ENCODE measurements at regions not wholly inside any gene's neighbourhood (a gene's known extent, or its start where the extent isn't known, plus 50 kb on each side); places are given as distances from the start of the nearest gene placed in this dataset.
"Not testable (repeated sequence)": the region's sequence is repeated elsewhere in the genome, so short reads cannot be mapped to it uniquely, and the experiment has no call there.

GRCh38 chr6:3970097-3970496 is 108.8 kb downstream of the FAM217A start:
- Histone ChIP-seq H3K27me3 (no peaks in the 10 kb centered on the region), H3K9me3 (no peaks in the 10 kb centered on the region), H3K27ac (no peak overlapping the region), H3K36me3 (peaks cover 0 to 4% of the 10 kb centered on the region in 2 donors), H3K4me1 (no peaks in the 10 kb centered on the region), H3K4me3 (no peak overlapping the region)
- DNase-seq (ENCODE audit: extremely low spot score in 2 of 2), result no peak
- TF ChIP-seq POLR2AphosphoS5 (IDR thresholded peaks at IDR 0.05; ENCODE audit: insufficient read depth in 1 of 2, low read depth in 1 of 2) (no peak), CTCF (IDR thresholded peaks at IDR 0.05) (no peak), POLR2A (IDR thresholded peaks at IDR 0.05) (no peak)
- intact Hi-C loops (cut with DNase I), result no loop called here

- H3K4me1 ChIP-seq; H3K4me3 ChIP-seq; H3K36me3 ChIP-seq; intact Hi-C loops (cut with DNase I); DNase-seq (ENCODE audit: extremely low spot score in 2 of 2); H3K27me3 ChIP-seq; H3K9me3 ChIP-seq; H3K27ac ChIP-seq: not testable (repeated sequence)
Observed at GRCh38 chr6:3973152-3973551, 105.8 kb downstream of the FAM217A start.

GRCh38 chr6:3977875-3978711 is 100.8 kb downstream of the FAM217A start:
- DNase-seq (ENCODE audit: extremely low spot score in 2 of 2), result no peak
- TF ChIP-seq POLR2A (IDR thresholded peaks at IDR 0.05) (no peak), POLR2AphosphoS5 (IDR thresholded peaks at IDR 0.05; ENCODE audit: insufficient read depth in 1 of 2, low read depth in 1 of 2) (no peak), CTCF (IDR thresholded peaks at IDR 0.05) (peak in 2 of 3 experiments; percentile 41 to 59)
- Histone ChIP-seq H3K9me3 (no peaks in the 10 kb centered on the region), H3K4me3 (no peak overlapping the region), H3K36me3 (no peaks in the 10 kb centered on the region), H3K27ac (no peak overlapping the region), H3K4me1 (no peaks in the 10 kb centered on the region), H3K27me3 (no peaks in the 10 kb centered on the region)
- intact Hi-C loops (cut with DNase I), result no loop called here

- H3K27me3 ChIP-seq; H3K36me3 ChIP-seq; H3K4me1 ChIP-seq; H3K27ac ChIP-seq; H3K9me3 ChIP-seq; intact Hi-C loops (cut with DNase I); H3K4me3 ChIP-seq; DNase-seq (ENCODE audit: extremely low spot score in 2 of 2): not testable (repeated sequence)
Observed at GRCh38 chr6:3978966-3979365, 100.0 kb downstream of the FAM217A start.

GRCh38 chr6:3981917-3982316 is 97.0 kb downstream of the FAM217A start:
- no peaks in the 10 kb centered on the region for H3K4me1 ChIP-seq
- intact Hi-C loops (cut with DNase I), result no loop called here
- DNase-seq (ENCODE audit: extremely low spot score in 2 of 2), result no peak
- no peak overlapping the region for H3K4me3 ChIP-seq
- H3K27me3 ChIP-seq, result no peaks in the 10 kb centered on the region
- no peaks in the 10 kb centered on the region for H3K9me3 ChIP-seq
- H3K36me3 ChIP-seq, result no peaks in the 10 kb centered on the region
- no peak overlapping the region for H3K27ac ChIP-seq
- TF ChIP-seq POLR2A (IDR thresholded peaks at IDR 0.05) (no peak), CTCF (IDR thresholded peaks at IDR 0.05) (no peak), POLR2AphosphoS5 (IDR thresholded peaks at IDR 0.05; ENCODE audit: insufficient read depth in 1 of 2, low read depth in 1 of 2) (no peak)

GRCh38 chr6:3983778-3984177 is 95.2 kb downstream of the FAM217A start:
- no peaks in the 10 kb centered on the region for H3K9me3 ChIP-seq
- no peak overlapping the region for H3K27ac ChIP-seq
- intact Hi-C loops (cut with DNase I), result no loop called here
- no peak overlapping the region for H3K4me3 ChIP-seq
- TF ChIP-seq POLR2A (IDR thresholded peaks at IDR 0.05) (no peak), CTCF (IDR thresholded peaks at IDR 0.05) (no peak), POLR2AphosphoS5 (IDR thresholded peaks at IDR 0.05; ENCODE audit: insufficient read depth in 1 of 2, low read depth in 1 of 2) (no peak)
- H3K36me3 ChIP-seq, result no peaks in the 10 kb centered on the region
- no peaks in the 10 kb centered on the region for H3K27me3 ChIP-seq
- DNase-seq (ENCODE audit: extremely low spot score in 2 of 2), result no peak
- H3K4me1 ChIP-seq, result no peaks in the 10 kb centered on the region

All from vagina (tissue), 2 donors.